H1 (cell line): ENCODE measurements at regions not wholly inside any gene's neighbourhood (a gene's known extent, or its start where the extent isn't known, plus 50 kb on each side); places are given as distances from the start of the nearest gene placed in this dataset.

Experiments
- POLR2A ChIP-seq, 2 experiments: IDR thresholded peaks; 1 replicate in 1 of 2; 2 replicates in 1 of 2; pipeline ENCODE4 v1.6.1; 2011; ENCODE audit warnings: low read depth in 2 of 2, low read length in 2 of 2, mild to moderate bottlenecking in 2 of 2; ENCODE audit errors: control extremely low read depth in 1 of 2
- TF ChIP-seq, protein P1 (sequence below), 3 experiments: IDR thresholded peaks; 1 replicate in 2 of 3; 2 replicates in 1 of 3; pipeline versions ENCODE4 v1.5.1 to v1.6.1; 2011; ENCODE audit warnings: low read length in 3 of 3, mild to moderate bottlenecking in 3 of 3, inconsistent platforms in 2 of 3, low read depth in 1 of 3, moderate library complexity in 1 of 3; ENCODE audit not compliant: insufficient read depth in 1 of 3; ENCODE audit errors: control extremely low read depth in 1 of 3
- TF ChIP-seq, protein P2 (sequence below): IDR thresholded peaks from 2 replicates; pipeline ENCODE4 v1.6.1; 2012; ENCODE audit warnings: inconsistent platforms

- no peak for TF ChIP-seq POLR2A (IDR thresholded peaks at IDR 0.05; ENCODE audit: control extremely low read depth in 1 of 2, low read depth in 2 of 2, low read length in 2 of 2)
- TF ChIP-seq, protein P1, sequence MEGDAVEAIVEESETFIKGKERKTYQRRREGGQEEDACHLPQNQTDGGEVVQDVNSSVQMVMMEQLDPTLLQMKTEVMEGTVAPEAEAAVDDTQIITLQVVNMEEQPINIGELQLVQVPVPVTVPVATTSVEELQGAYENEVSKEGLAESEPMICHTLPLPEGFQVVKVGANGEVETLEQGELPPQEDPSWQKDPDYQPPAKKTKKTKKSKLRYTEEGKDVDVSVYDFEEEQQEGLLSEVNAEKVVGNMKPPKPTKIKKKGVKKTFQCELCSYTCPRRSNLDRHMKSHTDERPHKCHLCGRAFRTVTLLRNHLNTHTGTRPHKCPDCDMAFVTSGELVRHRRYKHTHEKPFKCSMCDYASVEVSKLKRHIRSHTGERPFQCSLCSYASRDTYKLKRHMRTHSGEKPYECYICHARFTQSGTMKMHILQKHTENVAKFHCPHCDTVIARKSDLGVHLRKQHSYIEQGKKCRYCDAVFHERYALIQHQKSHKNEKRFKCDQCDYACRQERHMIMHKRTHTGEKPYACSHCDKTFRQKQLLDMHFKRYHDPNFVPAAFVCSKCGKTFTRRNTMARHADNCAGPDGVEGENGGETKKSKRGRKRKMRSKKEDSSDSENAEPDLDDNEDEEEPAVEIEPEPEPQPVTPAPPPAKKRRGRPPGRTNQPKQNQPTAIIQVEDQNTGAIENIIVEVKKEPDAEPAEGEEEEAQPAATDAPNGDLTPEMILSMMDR (IDR thresholded peaks at IDR 0.05; ENCODE audit: control extremely low read depth in 1 of 3, insufficient read depth in 1 of 3, low read depth in 1 of 3, low read length in 3 of 3): no peak
- TF ChIP-seq, protein P2, sequence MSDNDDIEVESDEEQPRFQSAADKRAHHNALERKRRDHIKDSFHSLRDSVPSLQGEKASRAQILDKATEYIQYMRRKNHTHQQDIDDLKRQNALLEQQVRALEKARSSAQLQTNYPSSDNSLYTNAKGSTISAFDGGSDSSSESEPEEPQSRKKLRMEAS: no peak
Measured at GRCh38 chr1:65554829-65555228, 134.4 kb downstream of the LEPR start.
